Stimulated activated effector memory CD8-positive, alpha-beta T cell treated with anti-CD3 and anti-CD28 coated beads, Interleukin-12 subunit alpha, Interleukin-12 subunit beta, amount 100 ng/mL, for 72 hours (primary cell): ENCODE measurements at regions not wholly inside any gene's neighbourhood (a gene's known extent, or its start where the extent isn't known, plus 50 kb on each side); places are given as distances from the start of the nearest gene placed in this dataset.

ENCODE experiments used
- ATAC-seq: fragments of 150-1000 bp; cut with Tn5 transposase; 2 replicates; pipeline ENCODE4 v1.10.0; 2021
- DNase-seq, 2 donors: peaks; one replicate each; pipeline ENCODE4 v3.0.0; 2021 to 2022; ENCODE audit warnings: low spot score in 2 of 2
- H3K27ac Mint-ChIP-seq: one replicate; pipeline ENCODE4 v1.8.0; 2022; ENCODE audit warnings: mild to moderate bottlenecking, mixed read lengths
- H3K36me3 Mint-ChIP-seq: one replicate; pipeline ENCODE4 v1.8.0; 2022; ENCODE audit warnings: mild to moderate bottlenecking, mixed read lengths
- H3K4me1 Mint-ChIP-seq: one replicate; pipeline ENCODE4 v1.8.0; 2022; ENCODE audit warnings: mixed read lengths
- H3K4me3 Mint-ChIP-seq: one replicate; pipeline ENCODE4 v1.8.0; 2022; ENCODE audit warnings: mild to moderate bottlenecking, mixed read lengths
- H3K9me3 Mint-ChIP-seq: one replicate; pipeline ENCODE4 v1.8.0; 2022; ENCODE audit warnings: mixed read lengths

DNA sequence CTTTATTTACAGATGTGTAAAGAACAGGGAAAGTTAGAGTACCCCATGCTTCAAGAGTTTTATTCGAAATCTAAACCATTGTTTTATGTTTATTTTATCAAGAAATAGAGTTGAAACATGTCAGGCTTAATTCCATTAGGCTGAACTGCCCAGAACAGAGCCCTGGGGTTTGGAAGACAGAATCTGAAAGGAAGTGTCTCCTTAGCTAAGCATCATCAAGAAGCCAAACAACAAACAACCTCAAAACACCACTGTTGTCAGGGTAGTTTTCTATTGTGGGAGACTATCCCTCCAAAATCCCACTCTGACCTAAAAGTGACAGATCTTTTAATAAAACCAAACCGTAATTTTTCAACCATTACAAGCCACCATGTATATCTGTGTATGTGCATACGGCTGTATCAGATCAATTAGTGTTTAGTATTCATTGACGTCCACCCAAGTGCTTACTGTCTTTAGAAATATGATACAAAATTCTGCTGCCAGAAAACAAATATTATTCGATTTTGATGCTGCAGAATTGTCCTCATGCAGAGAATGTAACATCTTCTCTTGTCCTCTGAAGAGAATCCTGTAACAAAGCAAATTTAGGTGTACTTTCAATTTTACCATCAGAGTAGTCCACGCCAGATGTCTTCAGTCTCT is 271.9 kb upstream of the TMEM161B start:
- no peak overlapping the region for H3K27ac Mint-ChIP-seq
- no peak for ATAC-seq
- H3K4me1 Mint-ChIP-seq: no peaks in the 10 kb centered on the region
- H3K36me3 Mint-ChIP-seq: no peaks in the 10 kb centered on the region
- DNase-seq: no peak
- no peaks in the 10 kb centered on the region for H3K9me3 Mint-ChIP-seq
- H3K4me3 Mint-ChIP-seq: no peak overlapping the region

DNA sequence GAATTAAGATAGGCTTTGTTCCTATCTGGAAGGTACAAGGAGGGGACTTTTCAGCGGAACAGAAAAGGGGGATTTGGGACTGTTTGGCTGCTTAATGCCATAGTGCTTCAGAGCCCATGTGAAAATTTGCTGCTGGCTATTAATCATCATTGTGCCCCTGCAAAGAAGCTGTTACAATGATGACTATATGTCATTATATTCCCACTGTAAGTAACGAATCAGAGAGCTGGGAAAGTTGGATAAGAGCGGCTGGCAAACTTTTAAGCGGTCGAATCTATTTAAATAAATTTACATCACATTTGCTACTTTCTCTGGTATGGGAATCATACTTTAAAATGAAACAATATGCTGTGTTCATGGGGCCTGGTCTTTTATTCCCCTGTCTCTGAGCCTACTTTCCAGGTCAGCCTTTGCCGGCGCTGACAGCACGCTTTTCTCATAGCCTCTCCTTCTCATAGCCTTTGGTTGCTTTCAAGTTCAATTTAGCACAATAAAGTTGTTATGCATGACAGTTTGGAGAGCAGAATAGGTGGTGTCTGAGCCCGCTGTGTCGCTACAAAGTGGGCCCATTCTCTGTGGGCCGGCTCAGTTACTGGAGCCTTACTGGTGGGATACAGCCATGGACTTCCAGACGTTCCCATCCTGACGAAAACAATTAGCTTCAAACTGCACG is 271.2 kb upstream of the TMEM161B start:
- H3K4me1 Mint-ChIP-seq: no peaks in the 10 kb centered on the region
- no peak overlapping the region for H3K4me3 Mint-ChIP-seq
- no peak for ATAC-seq
- H3K27ac Mint-ChIP-seq: no peak overlapping the region
- no peak for DNase-seq
- no peaks in the 10 kb centered on the region for H3K36me3 Mint-ChIP-seq
- H3K9me3 Mint-ChIP-seq: no peaks in the 10 kb centered on the region

DNA sequence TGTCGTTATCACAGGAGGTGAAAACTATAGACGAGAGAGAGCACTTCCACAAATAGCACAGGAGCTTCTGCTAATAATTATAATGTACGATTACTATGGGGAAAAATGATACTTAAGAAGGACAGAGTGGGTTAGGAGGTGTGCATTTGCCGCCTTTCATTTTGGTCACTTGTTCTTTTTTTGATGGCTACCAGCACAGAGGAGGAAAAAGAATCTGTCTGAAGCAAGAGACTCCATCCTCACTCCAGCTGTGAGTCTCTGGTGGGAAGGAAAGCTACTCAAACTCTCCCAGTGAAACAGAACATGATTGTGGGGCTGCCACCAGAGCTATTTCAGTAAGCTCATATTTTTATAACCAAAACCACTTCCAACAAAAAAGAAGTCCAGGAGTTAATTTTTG is 270.4 kb upstream of the TMEM161B start:
- H3K4me1 Mint-ChIP-seq: no peaks in the 10 kb centered on the region
- DNase-seq (no peak), ATAC-seq (no peak)
- H3K4me3 Mint-ChIP-seq: no peak overlapping the region
- no peaks in the 10 kb centered on the region for H3K9me3 Mint-ChIP-seq
- H3K36me3 Mint-ChIP-seq: no peaks in the 10 kb centered on the region
- no peak overlapping the region for H3K27ac Mint-ChIP-seq

DNA sequence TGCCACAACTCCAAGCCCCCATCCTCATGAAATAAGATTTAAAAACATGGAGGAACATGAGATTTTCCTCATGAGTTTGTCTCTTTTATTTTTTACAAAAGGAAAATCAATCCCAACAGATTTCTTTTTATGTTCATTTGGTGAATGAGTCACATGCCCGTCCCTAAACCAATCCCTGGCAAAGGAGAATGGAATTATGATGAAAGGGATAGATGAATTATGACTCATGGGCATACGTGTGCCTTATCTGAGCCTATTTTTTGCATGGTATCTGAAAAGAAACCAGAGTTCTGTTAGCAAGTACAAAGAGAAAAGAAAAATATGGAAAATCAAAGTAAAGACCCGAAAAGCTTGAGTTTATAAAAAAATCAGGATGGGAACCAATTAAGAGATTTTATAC is 267.5 kb upstream of the TMEM161B start:
- no peaks in the 10 kb centered on the region for H3K9me3 Mint-ChIP-seq

DNA sequence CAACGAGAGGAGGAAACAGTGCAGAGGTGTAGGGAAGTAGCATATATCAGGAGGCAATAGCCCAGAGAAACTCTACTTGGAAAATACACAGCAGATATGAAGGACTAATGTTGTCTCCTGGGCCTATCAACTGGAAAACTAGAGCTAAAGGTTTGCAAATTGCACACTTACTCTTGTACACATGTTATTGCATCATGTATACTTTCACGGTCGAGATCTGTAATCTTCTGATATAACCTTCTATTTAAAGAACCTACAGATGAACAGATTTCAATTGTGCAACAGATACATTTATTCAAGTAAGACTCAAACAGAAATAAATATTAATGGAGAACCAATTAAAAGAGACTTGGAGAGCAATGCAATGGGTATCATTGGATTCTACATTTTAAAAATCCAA is 256.3 kb upstream of the TMEM161B start:
- Mint-ChIP-seq H3K4me3 (no peak overlapping the region), H3K36me3 (no peaks in the 10 kb centered on the region), H3K9me3 (no peaks in the 10 kb centered on the region), H3K4me1 (no peaks in the 10 kb centered on the region), H3K27ac (no peak overlapping the region)
- ATAC-seq (no peak), DNase-seq (no peak)

More for the DNA sequence above, 267.5 kb upstream of the TMEM161B start:
- Mint-ChIP-seq H3K36me3 (no peaks in the 10 kb centered on the region), H3K4me3 (no peak overlapping the region), H3K4me1 (no peaks in the 10 kb centered on the region), H3K27ac (no peak overlapping the region)
- ATAC-seq (no peak), DNase-seq (no peak)

DNA sequence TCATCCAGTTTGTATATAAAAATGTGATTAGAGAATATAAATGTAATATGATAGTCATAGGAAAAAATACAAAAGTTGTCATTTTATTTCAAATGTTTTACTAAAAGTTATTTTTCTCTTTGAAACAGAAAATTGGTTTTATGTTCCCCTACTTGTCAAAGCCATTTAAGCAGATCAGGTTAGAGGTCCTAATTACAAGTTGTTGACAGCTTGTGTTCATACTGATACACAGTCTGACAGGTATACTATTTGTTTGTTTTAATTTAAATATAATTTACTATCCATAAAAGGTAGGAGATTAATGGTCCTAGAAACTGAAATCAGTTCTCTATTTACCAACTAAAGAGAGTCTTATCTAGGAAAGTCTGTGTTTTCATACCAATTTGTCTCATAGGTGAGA is 250.4 kb upstream of the TMEM161B start:
- no peak for ATAC-seq
- no peak overlapping the region for H3K4me3 Mint-ChIP-seq
- no peaks in the 10 kb centered on the region for H3K36me3 Mint-ChIP-seq
- no peaks in the 10 kb centered on the region for H3K4me1 Mint-ChIP-seq
- H3K9me3 Mint-ChIP-seq: no peaks in the 10 kb centered on the region
- no peak for DNase-seq
- H3K27ac Mint-ChIP-seq: no peak overlapping the region

DNA sequence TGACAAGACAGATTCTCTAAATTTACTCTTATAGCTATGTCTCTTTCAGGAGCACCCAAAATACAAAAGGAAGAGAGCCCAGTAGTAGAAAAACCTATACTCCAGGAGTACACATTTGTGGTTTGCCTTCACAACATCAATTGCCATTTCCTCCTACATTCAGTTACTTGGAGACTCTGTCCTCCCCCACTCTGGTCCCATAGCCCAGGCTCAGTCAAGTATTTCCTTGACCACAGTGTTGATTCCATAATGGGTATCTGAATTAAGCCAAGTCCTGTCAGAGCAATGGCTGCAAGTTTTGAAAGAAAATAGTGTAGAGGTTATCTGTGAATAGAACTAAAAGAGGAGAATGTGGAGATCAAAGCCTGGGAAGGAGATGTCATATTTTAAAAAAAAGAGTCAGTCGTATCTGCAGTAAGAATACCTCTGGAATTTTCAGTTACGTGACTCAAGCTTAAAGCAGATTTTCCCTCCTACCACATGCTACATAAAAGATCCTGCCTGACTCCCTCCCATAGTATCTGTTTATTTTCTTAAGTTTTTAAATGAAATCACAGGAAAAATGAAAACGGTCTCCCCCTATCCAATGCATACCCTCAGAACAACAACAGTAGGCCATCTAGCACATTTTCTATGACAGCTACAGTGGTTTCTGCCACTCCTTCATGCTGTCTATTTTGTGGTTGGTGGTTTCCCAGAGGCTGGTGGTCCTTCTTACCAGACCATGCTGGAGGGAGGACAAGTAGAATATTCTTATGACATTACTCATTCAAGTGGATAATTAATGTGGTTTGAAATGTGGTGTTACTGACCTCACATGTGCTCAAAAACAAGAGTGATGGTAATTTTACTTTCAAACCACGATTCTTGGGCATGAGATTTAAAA is 249.7 kb upstream of the TMEM161B start:
- H3K27ac Mint-ChIP-seq: no peak overlapping the region
- no peaks in the 10 kb centered on the region for H3K9me3 Mint-ChIP-seq
- no peak overlapping the region for H3K4me3 Mint-ChIP-seq
- H3K4me1 Mint-ChIP-seq: no peaks in the 10 kb centered on the region
- no peaks in the 10 kb centered on the region for H3K36me3 Mint-ChIP-seq
- DNase-seq (no peak), ATAC-seq (no peak)

DNA sequence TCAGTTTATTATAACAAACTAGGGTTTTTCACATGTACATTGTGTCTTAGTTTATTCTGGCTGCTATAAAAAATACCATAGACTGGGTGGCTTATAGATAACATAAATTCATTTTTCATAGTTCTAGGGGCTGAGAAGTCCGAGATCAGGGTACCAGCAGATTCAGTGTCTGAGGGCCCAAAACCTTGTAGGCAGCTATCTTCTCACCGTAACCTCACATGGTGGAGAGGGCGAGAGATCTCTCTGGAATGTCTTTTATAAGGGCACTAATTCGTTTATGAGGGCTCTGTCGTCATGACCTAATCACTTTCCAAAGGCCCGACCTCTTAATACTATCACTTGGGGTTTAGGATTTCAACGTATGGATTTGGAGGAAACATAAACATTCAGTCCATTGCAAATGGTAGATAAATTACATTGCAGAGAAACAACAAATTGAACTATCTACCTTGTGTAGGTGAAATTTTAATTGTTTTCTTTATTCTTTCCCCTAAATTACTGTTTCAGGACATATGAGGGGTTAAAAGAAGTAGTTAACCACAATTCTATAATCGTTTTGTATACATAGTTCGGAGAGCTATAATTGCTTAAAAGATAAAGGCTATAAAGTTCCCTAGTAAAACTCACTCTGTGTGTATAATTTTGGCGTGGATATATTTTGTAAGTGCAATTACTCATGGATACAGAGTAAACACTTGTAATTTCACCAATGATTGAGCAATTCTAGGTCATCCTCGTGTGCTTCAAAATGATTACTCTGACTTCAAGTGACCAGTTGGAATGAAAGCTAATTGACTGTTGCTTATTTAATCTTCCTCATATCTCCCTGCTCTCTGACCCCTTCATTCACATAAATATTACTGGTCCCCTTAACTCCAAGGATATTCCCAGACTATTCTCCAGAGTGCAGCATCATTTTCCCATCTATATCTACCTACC is 247.5 kb upstream of the TMEM161B start:
- DNase-seq (no peak), ATAC-seq (no peak)
- Mint-ChIP-seq H3K4me3 (no peak overlapping the region), H3K4me1 (no peaks in the 10 kb centered on the region), H3K9me3 (no peaks in the 10 kb centered on the region), H3K27ac (no peak overlapping the region), H3K36me3 (no peaks in the 10 kb centered on the region)

DNA sequence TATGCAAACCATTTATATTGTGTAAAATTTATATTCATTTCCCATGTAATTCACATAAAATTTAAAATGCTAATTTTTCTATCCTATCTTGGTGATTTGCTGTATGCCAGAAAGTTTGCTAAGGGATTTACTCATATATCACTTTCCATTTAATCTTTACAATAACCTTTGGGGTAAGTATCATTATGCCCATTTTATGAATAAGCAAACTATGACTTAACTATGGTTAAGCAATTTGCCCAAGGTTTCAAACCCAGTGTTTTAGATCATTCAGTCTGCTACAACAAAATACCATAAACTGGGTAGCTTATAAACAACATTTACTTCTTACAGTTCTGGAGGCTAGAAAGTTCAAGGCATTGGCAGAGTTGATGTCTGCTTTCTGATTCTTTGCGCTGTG is 246.4 kb upstream of the TMEM161B start:
- no peak for DNase-seq
- Mint-ChIP-seq H3K27ac (no peak overlapping the region), H3K4me3 (no peak overlapping the region), H3K9me3 (no peaks in the 10 kb centered on the region), H3K36me3 (no peaks in the 10 kb centered on the region), H3K4me1 (no peaks in the 10 kb centered on the region)
- no peak for ATAC-seq

DNA sequence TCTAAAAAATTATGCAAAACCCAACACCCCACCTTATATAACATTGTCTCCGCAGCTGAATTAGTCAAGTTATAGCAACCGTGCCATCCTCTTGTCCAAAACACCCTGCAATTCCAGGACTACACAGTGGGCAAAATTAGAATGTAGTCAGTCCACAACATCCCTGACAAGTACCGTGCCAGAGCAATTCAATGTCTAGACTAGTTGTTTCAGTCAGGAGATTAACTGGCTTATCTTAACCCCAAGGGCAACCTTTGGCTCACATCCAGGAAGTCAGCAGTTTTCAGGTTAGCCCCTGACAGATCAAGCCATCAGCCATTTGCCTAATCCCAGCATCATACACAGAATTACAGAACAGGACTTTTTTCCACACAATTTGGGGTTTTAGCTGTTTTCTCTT is 240.8 kb upstream of the TMEM161B start:
- Mint-ChIP-seq H3K4me1 (no peaks in the 10 kb centered on the region), H3K9me3 (no peaks in the 10 kb centered on the region), H3K4me3 (no peak overlapping the region), H3K27ac (no peak overlapping the region), H3K36me3 (no peaks in the 10 kb centered on the region)
- ATAC-seq: no peak
- no peak for DNase-seq

DNA sequence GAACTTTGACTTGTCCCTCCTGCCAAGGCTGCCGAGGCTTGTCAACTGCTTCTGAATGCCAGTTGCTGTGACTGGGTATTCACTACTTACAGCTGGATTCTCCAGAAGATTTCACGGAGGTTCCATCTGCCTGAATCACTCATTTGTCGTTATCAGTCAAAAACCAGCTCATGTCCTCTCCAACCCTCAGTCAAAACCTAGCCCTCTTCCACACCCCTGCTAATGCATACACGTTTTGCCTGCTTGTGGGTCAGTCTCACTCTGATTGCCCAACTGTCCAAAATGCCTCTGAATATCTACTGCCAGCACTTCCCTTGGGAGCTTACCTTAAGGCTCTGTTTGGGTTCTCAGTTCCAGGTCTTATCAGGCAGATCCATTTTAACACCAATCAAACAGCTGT is 238.6 kb upstream of the TMEM161B start:
- Mint-ChIP-seq H3K4me3 (no peak overlapping the region), H3K9me3 (no peaks in the 10 kb centered on the region), H3K36me3 (no peaks in the 10 kb centered on the region), H3K4me1 (peaks cover 7% of the 10 kb centered on the region), H3K27ac (no peak overlapping the region)
- no peak for DNase-seq
- ATAC-seq: no peak

DNA sequence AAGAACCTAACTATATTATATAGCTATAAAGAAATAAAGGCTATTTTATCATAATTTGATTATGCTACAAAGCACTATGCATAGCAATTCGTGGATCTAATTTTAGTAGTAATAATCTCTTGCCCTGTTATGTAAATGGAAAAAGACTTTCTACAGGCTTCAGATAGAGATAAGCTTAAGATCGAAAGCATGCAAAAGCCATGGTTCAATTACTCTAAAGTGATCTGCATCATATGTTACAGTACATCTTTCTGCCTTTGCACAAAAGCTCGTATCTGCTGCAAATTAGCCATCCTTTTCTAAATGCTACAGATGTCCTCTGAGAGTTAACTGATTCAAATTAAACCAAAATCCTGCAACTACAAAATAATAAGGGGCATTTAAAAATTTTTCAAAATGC is 234.8 kb upstream of the TMEM161B start:
- ATAC-seq (no peak), DNase-seq (no peak)
- Mint-ChIP-seq H3K9me3 (no peaks in the 10 kb centered on the region), H3K4me3 (peak overlapping the region; percentile 74), H3K36me3 (no peaks in the 10 kb centered on the region), H3K27ac (no peak overlapping the region), H3K4me1 (peaks cover 15% of the 10 kb centered on the region)

DNA sequence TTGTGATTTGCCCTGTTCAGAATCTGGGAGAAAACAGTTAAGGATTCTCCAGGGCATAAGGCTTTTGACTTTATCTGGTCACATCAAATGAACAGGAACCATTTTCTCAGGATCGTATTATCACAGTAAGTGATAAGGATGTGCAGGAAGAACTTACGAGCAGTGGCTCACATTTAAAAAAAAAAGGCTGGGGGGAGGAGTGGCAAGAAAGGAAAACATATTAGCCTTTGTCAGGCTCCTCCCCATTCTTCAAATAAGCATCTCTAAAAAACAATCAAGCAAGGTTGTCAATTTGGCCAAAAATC is 234.3 kb upstream of the TMEM161B start:
- ATAC-seq (no peak), DNase-seq (no peak)
- Mint-ChIP-seq H3K4me1 (peaks cover 15% of the 10 kb centered on the region), H3K4me3 (peak overlapping the region; percentile 74), H3K9me3 (no peaks in the 10 kb centered on the region), H3K36me3 (no peaks in the 10 kb centered on the region), H3K27ac (peak overlapping the region; percentile 72)

DNA sequence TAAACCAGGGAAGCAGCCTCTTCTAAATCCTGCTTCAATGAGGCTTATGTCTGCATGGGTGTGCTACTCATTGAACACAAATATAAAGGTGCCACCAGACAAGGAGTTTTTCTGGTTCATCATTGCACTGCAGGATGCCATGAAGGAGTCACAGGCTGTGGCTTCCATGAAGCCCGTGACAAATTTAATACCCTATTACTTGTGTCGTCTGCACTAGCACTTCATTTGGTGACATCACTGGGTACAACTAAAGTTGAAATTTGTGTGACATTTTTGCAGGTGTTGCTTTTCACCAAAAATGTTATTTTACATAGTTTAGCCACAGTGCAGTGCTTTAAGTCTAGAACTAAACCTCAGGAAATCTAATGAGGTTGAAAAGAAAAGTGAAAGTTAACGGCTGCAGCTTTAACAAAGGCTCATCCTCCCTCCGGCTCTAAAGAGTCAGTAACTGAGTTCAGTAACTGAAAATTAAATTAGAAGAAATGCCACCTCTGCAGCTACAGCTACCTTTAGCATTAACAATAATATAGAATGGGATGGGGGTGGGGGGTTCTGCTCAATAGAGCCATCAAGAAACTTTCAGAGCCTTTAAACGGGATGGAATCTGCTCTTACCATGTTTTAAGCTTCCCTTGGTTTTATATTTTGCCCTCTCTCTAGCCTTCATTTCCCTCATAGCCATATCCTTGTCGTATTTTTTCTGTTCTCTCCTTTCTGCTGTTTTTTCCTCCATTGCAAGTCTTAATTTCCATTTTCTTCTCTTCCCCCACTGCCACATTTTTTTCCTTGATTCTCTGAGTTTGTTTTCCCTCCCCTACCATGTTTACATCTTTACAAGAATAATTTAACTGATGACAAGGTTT is 233.8 kb upstream of the TMEM161B start:
- DNase-seq (peak in 1 of 2 donors; percentile 49), ATAC-seq (peak; percentile 74)

More for the DNA sequence above, 233.8 kb upstream of the TMEM161B start:
- peak overlapping the region; percentile 74 for H3K4me3 Mint-ChIP-seq
- H3K9me3 Mint-ChIP-seq: no peaks in the 10 kb centered on the region
- H3K36me3 Mint-ChIP-seq: no peaks in the 10 kb centered on the region
- H3K27ac Mint-ChIP-seq: peak overlapping the region; percentile 72
- peaks cover 15% of the 10 kb centered on the region for H3K4me1 Mint-ChIP-seq
